ENCODE measurements at regions not wholly inside any gene's neighbourhood (a gene's known extent, or its start where the extent isn't known, plus 50 kb on each side); places are given as distances from the start of the nearest gene placed in this dataset.
A peak's percentile ranks its signal among the peaks of the same experiment; 100 is the strongest.

- Mint-ChIP-seq H3K36me3 (no peaks in the 10 kb centered on the region), H3K27me3 (no peaks in the 10 kb centered on the region), H3K27ac (no peak overlapping the region), H3K9me3 (no peaks in the 10 kb centered on the region), H3K4me1 (no peaks in the 10 kb centered on the region), H3K4me3 (no peak overlapping the region)
These were observed 79.5 kb upstream of the MBNL3 start for GRCh38 chrX:132568291-132568690.

- Mint-ChIP-seq H3K27me3 (no peaks in the 10 kb centered on the region), H3K27ac (peak overlapping the region; percentile 55), H3K36me3 (no peaks in the 10 kb centered on the region), H3K4me1 (no peaks in the 10 kb centered on the region), H3K4me3 (no peak overlapping the region), H3K9me3 (no peaks in the 10 kb centered on the region)
These were observed 76.4 kb upstream of the MBNL3 start for GRCh38 chrX:132565273-132565672.

GRCh38 chrX:132563976-132564375 lies 75.1 kb upstream of the MBNL3 start:
- Mint-ChIP-seq H3K27ac (no peak overlapping the region), H3K4me3 (no peak overlapping the region), H3K27me3 (no peaks in the 10 kb centered on the region), H3K9me3 (no peaks in the 10 kb centered on the region), H3K36me3 (no peaks in the 10 kb centered on the region), H3K4me1 (no peaks in the 10 kb centered on the region)

- no peak overlapping the region for H3K4me3 Mint-ChIP-seq
- H3K9me3 Mint-ChIP-seq: no peaks in the 10 kb centered on the region
- no peaks in the 10 kb centered on the region for H3K4me1 Mint-ChIP-seq
- no peak overlapping the region for H3K27ac Mint-ChIP-seq
- no peaks in the 10 kb centered on the region for H3K36me3 Mint-ChIP-seq
- no peaks in the 10 kb centered on the region for H3K27me3 Mint-ChIP-seq
These were observed 73.1 kb upstream of the MBNL3 start for GRCh38 chrX:132561974-132562373.

- no peaks in the 10 kb centered on the region for H3K9me3 Mint-ChIP-seq
- H3K27me3 Mint-ChIP-seq: no peaks in the 10 kb centered on the region
- H3K4me1 Mint-ChIP-seq: no peaks in the 10 kb centered on the region
- H3K27ac Mint-ChIP-seq: no peak overlapping the region
- no peaks in the 10 kb centered on the region for H3K36me3 Mint-ChIP-seq
- H3K4me3 Mint-ChIP-seq: no peak overlapping the region
These were observed 72.6 kb upstream of the MBNL3 start for GRCh38 chrX:132561483-132561882.

GRCh38 chrX:132559101-132559500 lies 70.3 kb upstream of the MBNL3 start:
- Mint-ChIP-seq H3K9me3 (no peaks in the 10 kb centered on the region), H3K4me3 (no peak overlapping the region), H3K4me1 (no peaks in the 10 kb centered on the region), H3K27me3 (no peaks in the 10 kb centered on the region), H3K36me3 (no peaks in the 10 kb centered on the region), H3K27ac (no peak overlapping the region)

- no peak overlapping the region for H3K27ac Mint-ChIP-seq
- no peaks in the 10 kb centered on the region for H3K36me3 Mint-ChIP-seq
- no peaks in the 10 kb centered on the region for H3K4me1 Mint-ChIP-seq
- no peaks in the 10 kb centered on the region for H3K27me3 Mint-ChIP-seq
- H3K9me3 Mint-ChIP-seq: no peaks in the 10 kb centered on the region
- no peak overlapping the region for H3K4me3 Mint-ChIP-seq
These were observed 50.8 kb upstream of the MBNL3 start for GRCh38 chrX:132539611-132540010.
